HG03039 (cell line): ENCODE measurements at regions not wholly inside any gene's neighbourhood (a gene's known extent, or its start where the extent isn't known, plus 50 kb on each side); places are given as distances from the start of the nearest gene placed in this dataset.

Source experiments
- ATAC-seq: cut with Tn5 transposase; IDR thresholded peaks from one replicate; pipeline ENCODE4 v1.9.1; 2021; ENCODE audit warnings: mild to moderate bottlenecking, moderate library complexity; ENCODE audit not compliant: unreplicated experiment

DNA sequence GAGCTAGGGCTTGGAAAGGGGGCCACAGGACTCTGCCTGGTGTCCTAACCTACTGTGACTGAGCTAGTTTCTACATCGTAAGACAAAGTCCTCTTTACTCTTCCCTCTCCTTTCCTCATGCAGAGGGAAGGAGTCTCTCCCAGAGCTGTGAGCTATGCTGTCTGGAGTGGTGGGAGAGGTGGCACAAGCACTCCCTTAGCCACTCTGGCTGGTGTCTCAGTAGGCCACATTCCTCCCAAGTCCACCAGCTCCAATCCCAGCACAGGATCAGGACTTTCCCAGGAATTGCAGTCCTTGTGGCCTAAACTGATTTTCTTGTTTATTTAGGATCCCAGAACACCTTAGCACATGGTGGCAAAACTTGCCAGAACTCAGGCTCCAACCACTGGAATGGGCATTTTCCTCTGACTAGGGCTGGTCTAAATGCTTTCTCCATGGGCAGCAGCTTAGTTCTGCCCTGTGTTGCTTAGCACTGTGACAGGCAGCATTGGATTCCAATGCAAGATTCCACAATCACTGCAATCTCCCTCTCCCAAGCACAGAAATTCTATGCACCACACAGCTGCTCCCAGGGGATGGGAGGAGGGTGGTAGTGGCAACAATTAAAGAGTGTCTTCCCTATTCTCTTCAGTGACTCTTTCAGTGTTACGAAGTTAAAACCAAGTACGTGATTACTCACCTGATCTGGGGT is 733.3 kb downstream of the HACE1 start:
- no peak for ATAC-seq

GRCh38 chr6:104123227-104123626 is 736.5 kb downstream of the HACE1 start:
- no peak for ATAC-seq

- ATAC-seq = no peak
Observed at GRCh38 chr6:104118274-104118673, 741.4 kb downstream of the HACE1 start.

GRCh38 chr6:104109806-104110205 is 749.9 kb downstream of the HACE1 start:
- no peak for ATAC-seq

DNA sequence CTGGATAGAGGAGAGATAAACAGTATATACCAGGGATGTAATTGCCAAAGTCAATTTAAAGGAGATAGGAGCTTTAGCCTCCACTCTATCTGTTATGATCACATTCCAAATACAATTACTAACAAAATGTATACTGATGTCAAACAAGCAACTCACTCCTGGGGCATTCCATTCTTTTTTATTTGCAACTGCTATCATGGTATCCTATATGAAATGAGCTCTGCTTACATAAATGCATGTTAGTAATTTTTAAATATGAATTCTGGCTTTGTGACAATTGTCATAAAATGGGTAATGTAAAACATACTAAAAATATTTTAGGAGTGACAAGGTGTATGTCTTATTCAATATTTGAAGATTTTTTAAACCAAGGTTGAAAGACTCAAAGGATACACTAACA is 751.1 kb downstream of the HACE1 start:
- no peak for ATAC-seq

DNA sequence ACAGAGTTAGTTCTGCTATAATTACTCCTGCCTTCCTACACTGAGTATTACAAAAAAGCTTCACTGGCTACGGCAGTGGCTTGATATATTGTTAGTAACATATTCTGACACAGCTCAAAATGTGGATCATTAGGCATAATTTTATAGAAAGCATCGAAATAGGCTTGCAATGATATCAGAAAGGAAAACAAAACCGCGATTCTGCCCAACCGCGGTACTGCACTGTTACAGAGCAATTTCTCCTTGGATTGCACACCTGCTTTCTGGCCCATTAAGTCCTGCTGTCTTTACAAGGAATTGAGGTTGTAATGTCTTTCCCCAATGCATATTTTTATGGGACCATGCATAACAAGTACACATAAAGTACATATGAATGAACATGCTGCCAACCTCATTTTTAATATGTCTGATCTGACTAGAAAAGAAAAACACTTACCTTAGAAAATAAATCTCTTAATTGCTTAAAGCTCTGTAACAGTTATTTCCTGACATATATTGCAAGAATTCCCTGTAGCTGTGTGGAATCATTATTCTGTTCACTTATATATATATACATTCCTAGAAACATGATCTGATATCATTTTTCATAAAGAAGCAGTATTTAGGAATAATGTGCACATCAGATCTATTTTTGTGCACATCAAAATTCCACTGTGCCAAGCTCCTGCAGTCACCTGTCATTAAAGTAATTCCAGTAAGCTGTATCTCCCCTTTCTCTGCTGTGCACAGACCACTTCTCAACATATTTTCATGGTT is 763.9 kb downstream of the HACE1 start:
- ATAC-seq = no peak

DNA sequence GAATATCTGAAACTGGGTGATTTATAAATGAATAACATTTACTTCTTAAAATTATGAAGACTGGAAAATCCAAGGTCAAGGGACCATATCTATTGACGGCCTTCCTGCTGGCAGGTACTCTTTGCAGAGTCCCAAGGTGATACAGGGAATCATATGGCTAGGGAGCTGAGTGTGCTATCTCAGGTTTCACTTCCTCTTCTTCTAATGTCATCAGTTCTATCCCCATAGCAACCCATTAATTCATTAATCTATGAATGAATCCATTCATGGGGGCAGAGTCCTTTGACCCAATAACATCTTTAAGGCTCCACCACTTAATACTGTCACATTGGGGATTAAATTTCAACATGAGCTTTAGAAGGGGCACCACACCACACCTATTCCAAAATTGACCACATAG is 772.0 kb downstream of the HACE1 start:
- ATAC-seq = no peak

GRCh38 chr6:104068281-104068680 is 791.4 kb downstream of the HACE1 start:
- no peak for ATAC-seq

GRCh38 chr6:104064876-104065275 is 794.8 kb downstream of the HACE1 start:
- no peak for ATAC-seq

- ATAC-seq = no peak
Observed at GRCh38 chr6:104050455-104050854, 809.3 kb downstream of the HACE1 start.

DNA sequence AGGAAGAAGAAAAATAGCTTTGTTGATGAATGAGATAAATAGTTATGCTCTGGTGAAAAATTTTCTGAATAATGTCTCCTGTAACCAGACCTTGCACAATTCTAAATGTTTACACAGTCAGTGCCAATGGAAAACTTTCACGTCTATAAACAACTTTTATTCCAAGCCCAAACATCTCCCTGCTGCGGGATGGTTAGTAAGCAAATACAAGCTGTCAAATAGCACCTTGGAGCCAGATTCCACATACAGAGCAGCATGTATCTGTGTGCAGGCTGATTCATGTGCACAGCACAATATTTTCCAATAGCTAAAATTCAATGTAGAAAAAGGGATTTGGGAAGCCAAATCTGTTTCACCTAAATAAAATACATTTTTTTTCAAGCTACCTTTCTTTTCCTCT is 813.3 kb downstream of the HACE1 start:
- ATAC-seq = no peak

DNA sequence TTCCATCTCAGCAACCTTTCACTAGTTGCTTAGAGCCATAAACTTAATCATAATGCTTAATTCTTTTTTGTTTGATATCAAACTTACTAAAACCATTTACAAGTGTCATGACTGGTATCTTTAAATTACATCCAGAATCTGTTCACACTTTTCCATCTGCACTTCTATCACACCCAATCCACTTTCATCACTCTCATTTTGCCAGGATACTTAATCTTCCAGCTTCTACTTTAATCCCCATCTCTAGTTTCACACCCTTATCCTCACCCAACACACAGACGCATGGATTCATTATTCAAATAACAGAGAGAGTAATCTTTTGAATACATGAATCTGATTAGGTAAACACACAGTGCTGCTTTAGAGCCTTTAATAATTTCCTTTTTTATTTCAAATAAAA is 828.4 kb downstream of the HACE1 start:
- no peak for ATAC-seq

GRCh38 chr6:104022126-104022525 is 837.6 kb downstream of the HACE1 start:
- no peak for ATAC-seq

GRCh38 chr6:104019075-104019753 is 840.5 kb downstream of the HACE1 start:
- no peak for ATAC-seq

- ATAC-seq = no peak
Observed at GRCh38 chr6:104017410-104018381, 842.0 kb downstream of the HACE1 start.

- no peak for ATAC-seq
Observed at GRCh38 chr6:104014163-104014959, 845.4 kb downstream of the HACE1 start.

- ATAC-seq = no peak
Observed at GRCh38 chr6:104013312-104013971, 846.3 kb downstream of the HACE1 start.

DNA sequence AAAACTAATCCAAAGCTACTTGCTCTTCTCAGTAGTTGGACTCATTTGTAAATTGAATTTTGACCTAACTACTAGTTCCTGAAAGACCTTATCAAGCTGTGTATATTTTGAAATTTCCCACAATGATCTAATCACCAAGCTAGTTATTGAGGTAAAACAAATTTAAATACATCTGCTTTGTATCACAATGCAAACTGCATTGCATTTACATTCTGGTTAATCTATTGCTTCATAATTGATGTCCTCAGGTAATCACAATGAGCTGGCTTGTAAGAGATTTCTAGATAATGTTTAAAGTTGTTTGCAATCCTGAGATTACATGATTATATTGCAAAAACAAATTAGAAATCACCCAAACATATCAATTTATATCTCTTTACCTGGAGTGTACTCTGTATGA is 848.8 kb downstream of the HACE1 start:
- no peak for ATAC-seq

- ATAC-seq = no peak
Observed at GRCh38 chr6:104003803-104004516, 855.8 kb downstream of the HACE1 start.
